GM21447 (cell line): ENCODE measurements at regions not wholly inside any gene's neighbourhood (a gene's known extent, or its start where the extent isn't known, plus 50 kb on each side); places are given as distances from the start of the nearest gene placed in this dataset.

Source experiments
- ATAC-seq: cut with Tn5 transposase; IDR thresholded peaks from one replicate; pipeline ENCODE4 v1.9.1; 2021; ENCODE audit not compliant: unreplicated experiment

DNA sequence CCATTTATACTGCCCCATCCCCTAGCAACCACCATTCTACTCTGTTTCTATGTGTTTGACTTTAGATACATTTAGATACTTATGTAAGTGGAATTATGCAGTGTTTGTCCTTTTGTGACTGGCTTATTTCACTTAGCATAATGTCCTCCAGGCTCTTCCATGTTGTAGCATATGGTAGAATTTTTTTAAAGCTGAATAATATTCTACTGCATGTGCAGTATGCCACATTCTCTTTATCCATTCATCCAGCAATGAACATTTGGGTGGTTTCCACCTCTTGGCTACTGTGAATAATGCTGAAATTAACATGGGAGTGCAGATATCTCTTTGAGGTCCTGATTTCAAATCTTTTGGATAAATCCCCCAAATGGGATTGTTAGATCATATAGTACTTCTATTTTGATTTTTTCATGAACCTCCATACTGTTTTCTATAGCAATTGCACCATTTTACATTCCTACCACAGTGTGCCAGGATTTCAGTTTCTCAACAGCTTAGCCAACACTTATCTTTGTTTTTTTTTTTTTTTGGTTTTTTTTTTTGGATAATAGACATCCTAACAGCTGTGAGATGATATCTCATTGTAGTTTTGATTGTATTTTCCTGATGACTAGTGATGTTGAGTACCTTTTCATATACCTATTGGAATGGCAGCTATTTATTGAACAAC, 105.9 kb upstream of the LNX1 start:
- ATAC-seq = no peak

DNA sequence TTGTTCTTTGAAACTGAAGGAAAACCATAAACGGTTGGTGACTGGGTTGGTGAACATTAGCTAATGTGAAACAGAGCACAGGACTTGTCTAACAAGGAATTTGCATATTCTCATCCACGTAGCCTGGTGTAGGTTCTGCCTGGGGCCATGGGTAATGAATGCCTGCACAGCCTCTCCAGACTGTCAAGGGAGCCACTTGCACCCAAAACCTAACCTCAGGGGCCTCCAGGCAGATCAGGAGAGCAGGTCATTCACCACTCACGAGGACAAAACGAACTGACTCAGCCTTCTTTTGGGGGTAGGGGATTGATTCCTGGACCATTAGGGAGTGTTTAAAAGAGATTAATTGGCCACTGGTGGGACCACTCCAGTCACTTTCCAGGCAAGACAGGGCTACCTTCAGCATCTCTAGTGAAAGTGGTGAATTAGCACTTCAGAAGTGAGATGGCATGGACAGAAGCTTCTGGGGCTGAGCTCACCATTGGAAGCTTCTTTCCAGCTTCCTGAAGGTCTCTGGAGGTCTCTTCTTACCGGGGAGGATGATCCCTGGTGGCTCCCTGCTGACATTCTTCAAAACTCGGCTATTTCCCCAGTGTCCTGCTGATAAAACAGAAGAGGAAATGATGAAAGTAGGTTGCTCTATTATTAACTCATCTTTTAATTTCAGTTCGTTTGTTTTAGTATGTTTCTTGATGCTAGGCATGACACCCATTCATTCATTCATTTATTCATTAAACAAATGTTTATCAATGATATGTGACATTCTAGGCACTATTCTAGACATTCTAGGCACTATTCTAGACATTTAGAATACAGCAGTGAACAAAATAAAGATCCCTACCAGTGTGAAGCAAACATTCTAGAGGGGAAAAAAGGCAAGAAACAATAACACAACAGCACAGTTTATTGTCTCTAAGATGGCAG, 104.5 kb upstream of the LNX1 start:
- ATAC-seq = peak; percentile 86

DNA sequence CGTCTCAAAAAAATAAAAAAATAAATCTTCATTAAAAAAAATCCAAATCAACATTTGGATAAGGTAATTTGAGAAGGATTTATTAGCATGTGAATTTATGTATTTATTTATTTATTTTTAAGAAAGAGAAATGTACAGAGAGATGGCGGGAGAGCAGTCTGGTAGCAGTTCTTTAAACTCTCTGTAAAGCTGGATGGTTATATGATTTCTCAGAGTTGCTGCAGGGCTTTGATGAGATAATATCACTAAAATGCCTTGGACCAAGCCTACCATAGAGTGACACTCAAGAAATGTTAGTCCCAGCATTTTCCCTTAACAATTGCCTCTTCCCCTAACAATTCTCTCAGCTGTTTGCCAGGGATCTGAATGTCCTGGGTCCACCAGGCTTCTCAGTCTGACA, 103.4 kb upstream of the LNX1 start:
- ATAC-seq = no peak

DNA sequence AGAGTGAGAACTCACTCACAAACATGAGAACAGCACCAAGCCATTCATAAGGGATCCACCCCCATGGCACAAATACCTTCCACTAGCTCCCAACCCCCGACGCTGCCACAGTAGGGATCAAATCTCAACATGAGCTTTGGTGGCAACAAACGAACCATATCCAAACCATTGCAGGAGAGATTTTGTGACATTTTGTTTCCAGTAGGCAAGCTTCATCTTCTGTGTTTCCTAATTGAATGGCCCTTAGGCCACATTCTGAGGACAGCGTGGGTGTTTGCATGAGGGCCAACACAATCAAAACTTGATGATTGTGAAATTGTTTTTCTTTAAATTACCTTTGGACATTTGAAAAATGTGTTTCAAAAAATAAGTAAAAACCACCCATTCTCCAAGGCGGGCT, 102.6 kb upstream of the LNX1 start:
- ATAC-seq = no peak

DNA sequence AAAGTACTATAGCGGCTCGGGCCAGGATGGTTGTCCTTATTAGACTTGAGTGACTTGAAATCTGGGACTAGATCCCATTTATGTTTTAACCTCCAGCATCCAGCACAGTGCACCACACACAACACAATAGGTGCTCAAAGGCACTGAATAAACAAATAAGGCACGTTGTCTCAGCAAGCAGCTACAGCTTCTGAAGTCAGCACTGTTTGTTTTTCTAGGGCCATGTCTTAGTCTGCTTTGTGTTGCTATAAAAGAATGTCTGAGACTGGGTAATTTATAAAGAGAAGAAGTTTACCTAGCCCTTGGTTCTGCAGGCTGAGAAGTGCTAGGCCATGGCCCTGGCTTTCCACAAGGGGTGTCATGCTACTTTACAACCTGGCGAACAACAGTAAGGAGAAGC, 102.1 kb upstream of the LNX1 start:
- ATAC-seq = no peak

DNA sequence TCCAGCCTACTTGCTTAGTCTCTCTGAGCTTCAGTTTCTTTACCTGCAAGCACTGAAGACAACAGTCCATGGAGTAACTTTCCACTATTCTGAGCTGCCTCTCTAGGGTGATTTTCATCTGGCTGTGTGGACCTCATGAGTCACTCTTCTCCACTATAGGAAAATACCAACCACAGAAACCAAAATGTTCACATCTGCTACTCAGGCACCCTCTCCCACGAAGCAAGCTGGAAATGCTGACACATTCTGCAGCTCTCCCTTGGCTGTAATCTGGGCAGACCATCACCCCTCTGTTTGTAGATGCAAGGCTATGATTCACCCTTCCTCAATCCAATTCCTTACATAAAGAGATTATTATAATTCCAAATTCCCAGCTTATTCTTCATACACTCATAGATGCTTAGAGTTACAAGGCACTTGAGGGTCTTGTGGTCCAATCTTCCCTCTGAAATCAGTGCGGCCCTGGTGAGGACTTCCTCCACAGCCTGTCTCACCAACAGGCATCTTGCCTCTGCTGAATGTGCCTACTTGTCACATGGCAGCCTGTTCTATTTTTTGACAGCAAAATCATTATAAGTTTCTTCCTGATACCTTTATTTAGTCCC, 97.0 kb upstream of the LNX1 start:
- peak; percentile 93 for ATAC-seq

DNA sequence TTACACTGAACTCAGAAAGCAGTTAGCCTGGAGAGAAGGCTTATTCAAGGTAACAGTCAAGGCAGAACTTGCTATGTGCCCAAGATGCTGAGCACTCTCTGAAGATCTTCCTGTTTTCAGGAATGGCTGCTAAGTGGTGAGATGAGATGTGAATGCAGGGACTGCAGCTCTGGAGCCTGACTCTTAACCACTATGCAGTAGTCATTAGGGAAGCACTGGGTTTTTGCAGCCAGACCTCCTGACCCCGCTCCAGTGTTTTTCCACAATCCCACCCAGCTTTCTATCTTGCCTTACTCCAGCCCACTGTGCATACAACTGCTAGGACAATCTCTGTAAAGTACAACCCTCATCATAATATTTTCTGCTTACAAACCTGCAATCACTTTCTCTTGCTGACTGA, 95.2 kb upstream of the LNX1 start:
- no peak for ATAC-seq

DNA sequence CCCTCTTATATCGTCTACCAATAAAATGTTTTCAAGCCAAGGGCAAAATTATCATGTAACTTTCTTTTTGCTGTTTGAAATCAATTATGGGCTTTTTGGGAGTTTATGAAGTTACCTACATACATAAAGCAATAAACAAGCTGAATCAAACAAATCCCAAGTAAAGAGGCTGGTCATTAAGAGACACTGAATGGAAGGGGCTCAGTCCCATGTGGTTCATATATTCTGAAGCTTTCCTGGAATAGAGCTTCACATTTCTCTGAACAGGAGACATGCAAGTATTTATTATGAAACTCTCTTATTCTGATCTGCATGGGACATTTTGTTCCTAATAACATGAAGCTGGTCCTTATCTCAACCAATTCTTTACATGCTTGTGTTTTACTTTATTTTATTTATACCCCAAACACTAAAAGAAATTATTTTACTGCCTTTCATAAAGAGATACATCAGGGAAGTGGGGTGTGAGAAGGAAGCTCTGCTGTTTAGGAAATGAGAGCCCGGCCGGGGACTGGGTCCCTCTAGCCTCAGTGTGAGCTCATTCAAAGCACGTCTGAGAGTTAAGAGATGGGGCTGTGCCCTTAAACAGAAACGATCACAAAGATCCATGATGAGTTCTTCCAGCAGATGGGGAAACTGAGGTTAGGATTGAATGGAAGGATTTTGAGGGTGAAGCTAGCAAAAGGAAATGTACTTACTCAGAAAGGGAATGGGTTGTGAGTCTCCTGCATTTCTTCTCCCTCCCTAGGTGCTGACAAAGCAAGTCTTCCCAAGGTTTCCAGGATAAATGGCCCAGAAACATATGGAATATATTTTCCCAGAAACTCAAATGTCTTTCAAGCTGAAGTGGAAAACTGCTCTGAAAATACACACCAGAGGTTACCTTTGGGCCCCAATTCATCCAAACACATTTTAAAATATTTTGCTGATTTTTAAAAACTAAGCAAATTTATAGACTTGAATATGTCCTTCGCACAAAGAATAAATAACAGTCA, 93.1 kb upstream of the LNX1 start:
- no peak for ATAC-seq

DNA sequence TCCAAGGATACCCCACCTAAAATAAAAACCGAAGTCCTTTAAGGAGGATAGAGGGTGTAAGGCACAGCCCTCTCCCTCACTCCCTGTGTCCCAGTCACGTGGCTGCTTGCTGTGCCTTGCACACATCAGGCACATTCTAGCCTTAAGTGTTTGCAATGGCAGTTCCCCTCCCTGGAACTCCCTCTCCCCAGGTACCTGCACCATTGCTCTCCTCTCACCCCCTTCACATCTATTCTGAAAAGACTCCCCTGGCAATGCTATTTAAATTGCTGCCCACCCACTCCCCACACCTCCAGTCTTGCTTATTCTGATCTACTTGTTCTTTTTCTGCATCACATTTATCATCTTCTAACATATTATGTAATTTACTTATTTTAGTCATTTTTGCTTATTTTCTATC, 91.6 kb upstream of the LNX1 start:
- ATAC-seq = no peak

DNA sequence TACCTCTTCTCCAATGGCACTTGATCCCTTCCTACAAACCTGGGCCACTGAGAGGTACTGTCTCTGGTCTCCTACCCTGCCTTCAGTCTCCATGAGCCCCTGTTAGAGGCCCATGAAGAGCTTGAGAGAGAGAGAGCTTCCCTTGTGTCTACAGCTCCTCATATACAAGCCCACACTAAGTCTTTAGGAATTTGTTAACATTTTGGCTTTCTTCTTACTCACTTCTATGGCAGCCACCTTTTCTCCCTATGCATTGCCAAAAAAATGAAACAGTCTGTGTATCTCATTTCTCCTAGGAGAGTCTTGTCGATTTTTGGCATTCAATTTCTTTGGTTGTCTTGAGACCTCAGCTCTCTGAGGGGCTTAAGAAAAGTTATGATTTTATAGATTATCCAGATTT, 90.9 kb upstream of the LNX1 start:
- no peak for ATAC-seq

DNA sequence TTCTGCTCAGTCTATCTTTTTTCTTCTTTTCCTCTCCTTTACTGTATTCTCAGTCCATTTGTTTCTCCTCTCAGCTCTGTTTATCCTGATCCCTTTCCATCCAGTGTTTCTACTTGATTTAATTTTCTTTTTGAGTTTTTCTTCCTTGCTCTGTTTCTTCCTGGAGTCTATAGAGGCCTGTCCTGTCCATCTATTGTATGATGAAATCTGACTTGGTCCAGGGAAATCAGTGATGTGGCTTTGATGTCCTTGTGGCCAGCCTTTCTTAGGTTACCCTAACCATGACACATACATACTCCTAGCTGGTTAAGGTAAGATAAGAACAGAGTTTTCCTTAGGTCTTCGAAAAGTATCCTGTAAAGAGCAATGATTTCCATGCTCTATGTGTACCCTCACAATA, 89.3 kb upstream of the LNX1 start:
- ATAC-seq = no peak

DNA sequence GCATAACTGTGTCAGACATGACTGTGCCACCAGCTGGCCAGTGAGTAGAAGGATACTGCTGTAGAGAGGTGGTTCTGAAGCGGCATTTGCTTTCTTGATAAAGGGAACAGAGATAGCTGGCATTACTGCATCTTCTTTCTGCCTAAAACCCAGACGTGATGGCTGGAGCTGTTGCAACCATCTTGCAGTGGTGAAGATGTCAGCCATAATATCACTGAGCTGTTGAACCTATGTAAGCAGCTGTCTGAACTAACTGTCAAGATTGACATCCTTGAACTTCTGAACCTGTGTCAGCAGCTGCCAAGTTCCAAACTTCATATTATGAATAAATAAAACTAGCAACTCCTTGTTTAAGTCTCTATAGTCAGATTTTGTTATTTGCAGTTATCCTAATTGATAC, 88.9 kb upstream of the LNX1 start:
- no peak for ATAC-seq

DNA sequence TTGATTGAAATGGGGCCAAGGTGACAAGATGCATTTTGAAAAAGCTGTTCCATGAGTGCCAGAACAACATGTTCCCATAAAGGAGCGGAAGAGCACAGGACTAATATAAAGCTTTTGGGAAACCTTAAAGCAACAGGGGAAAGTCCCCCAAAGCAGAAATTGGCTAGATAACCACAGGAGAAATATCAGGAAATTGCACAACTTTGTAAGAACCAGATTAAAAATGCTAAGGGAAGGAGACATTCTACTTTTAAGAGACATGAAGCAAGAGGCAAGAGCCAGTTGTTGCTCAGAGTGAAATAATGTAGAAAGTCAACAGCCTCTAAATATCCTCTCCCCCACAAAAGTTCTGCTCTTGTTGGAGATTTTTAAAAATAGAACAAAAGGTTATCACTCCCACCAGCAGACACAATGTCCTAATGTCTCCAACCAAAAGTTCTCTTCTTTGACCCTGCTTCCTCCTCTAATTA, 85.2 kb upstream of the LNX1 start:
- no peak for ATAC-seq

DNA sequence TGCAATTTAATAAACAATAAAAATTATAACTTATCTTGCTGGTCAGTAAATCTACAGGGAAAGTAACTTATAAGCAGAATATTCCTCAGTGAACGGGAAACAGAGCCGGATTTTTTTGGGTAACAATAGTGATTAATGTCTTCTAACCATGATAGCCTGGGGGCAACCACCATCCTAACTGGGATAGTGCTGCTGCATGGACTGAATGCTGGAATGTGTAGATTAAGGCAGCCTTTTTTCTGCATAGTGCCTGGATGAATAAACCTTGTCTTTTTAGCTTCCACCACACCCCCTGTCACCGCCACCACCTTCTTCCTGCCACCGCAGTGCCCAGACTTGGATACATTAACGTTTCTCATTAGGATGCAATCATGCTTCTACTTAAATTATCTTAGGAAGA, 83.6 kb upstream of the LNX1 start:
- no peak for ATAC-seq

DNA sequence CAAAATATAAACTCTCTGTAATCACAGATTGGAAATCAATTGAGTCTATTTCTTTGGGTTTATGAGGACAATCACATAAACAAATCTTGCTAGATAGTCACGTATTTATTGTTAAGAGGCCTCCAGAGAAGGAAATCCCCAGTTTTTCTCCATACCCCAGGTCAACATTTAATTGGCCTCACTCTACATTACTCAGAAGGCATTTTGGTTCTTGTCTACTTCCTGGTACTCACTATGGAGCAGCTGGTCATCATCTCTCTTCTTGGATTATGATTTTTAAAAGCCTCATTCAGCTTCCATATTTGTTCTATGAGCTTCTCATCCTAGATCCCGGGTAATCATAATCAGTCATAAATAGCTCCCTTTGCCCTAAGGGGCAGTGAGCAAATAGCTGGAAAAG, 81.6 kb upstream of the LNX1 start:
- ATAC-seq = no peak

DNA sequence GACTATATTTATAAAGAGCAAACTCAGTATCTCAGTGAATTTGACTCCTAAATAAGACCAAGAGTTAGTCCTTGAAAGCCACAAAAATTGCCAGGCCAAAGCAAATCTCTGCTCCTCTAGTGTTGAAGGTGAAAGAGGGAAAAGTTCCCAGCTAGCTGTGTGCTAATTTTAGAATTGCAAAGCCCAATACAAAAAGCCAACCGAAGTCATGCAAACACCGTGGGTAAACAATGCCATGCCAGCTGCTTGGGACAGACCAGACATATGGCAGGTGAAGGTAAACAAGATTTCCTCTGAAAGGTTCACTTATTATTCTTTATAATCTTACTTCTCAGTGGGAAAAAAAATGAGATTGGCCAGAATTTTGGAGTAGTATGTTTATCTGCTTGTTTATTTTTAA, 80.5 kb upstream of the LNX1 start:
- no peak for ATAC-seq

DNA sequence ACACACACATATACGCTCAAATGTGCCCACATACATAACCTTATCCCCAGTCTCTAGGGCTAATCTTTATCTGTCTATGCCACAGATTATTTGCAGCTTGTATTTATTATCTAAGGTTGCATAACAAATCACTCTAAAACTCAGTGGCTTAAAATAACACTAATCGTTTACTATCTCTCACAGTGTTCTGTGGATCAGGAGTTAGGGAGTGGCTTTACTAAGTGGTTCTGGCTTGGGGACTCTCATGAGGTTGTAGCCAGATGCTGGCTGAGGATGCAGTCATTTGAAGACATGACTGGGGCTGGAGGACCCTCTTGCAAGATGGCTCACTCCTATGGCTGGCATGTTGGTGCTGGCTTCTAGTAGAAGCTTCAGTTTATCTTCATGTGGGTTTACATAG, 68.5 kb upstream of the LNX1 start:
- ATAC-seq = no peak

DNA sequence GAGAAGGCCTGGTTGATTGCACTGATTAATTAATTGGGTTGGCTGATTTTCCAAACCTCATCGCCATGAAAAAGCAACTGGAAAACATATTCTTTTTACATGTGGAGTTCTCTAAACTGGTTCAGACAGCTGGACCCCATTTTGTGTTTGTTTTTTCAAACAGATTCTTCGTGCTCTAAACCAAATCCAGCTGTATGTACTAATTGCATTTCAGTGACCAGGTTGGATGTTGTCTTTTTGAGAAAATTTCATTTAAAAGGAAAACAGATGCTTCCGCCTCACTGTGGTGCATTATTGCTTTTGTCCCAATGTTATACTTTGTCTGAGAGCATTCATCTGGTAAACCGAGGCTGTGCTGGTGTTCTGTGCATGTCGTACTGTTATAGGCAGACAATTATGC, 67.8 kb upstream of the LNX1 start:
- no peak for ATAC-seq

DNA sequence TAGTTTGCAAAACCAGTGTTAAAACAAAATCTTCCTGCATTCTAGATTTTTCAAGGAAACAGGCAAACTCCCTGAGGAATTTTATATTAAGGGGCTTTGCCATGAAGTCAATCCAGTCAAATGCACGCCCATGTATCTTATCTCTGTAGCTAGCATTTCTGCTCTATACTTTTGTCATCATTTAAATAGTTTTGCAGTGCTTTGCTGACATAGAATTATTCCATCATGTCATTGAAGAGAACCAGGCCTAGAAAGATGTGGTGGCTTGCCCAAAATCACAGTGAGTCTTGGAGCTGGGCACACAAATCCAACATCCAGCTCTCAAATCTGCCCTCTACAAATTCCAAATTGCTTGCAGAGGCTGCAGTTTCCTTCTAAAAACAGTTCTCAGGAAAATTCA, 66.7 kb upstream of the LNX1 start:
- no peak for ATAC-seq

DNA sequence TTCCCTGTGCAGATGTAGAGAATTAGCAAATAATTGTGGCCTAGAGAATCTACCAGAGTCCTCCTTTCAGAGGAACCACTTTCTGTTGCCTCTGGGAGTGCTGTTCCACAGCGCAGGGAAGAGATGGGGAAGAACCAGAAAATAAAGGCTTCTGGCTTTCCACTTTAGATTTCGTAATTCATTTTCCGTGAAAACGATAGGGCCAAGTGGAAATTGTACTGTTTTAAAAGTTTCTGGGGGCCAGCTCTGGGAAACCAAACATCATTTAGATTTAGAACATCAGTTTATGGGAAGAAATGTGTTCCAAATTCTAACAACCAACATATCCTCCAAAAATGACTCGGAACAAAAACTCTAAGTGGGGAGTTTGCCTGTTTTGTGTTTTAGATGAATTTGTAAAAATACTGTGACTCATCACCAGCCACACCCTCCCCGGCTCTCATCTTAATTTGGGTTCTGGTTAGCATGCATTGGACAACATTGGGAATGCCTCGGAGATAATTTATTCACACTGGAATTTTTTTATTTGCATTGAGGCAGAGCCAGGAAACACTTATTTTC, 65.2 kb upstream of the LNX1 start:
- ATAC-seq = no peak
